Activated naive CD8-positive, alpha-beta T cell treated with anti-CD3 and anti-CD28 coated beads, Interleukin-2, amount 10 ng/mL, durations not matched to agents 7 days and 5 days (primary cell): ENCODE measurements at regions not wholly inside any gene's neighbourhood (a gene's known extent, or its start where the extent isn't known, plus 50 kb on each side); places are given as distances from the start of the nearest gene placed in this dataset.

Experiments
- ATAC-seq: fragments of 150-1000 bp; cut with Tn5 transposase; one replicate; pipeline ENCODE4 v1.10.0; 2021; ENCODE audit warnings: low read depth, moderate library complexity
- POLR2A ChIA-PET: fragments of 350-600 bp; sonication (Branson Sonifier 250); formaldehyde crosslinking; loops from one replicate; lab custom pipeline; 2021; ENCODE audit warnings: antibody characterized with exemption; lab: Charles Lee
- DNase-seq: peaks from one replicate; pipeline ENCODE4 v3.0.0; 2021
- H3K27ac Mint-ChIP-seq: one replicate; pipeline ENCODE4 v1.8.0; 2022; ENCODE audit warnings: mild to moderate bottlenecking, mixed read lengths
- H3K27me3 Mint-ChIP-seq: one replicate; pipeline ENCODE4 v1.8.0; 2022; ENCODE audit warnings: mild to moderate bottlenecking, moderate library complexity, mixed read lengths
- H3K36me3 Mint-ChIP-seq: one replicate; pipeline ENCODE4 v1.8.0; 2021; ENCODE audit warnings: mild to moderate bottlenecking, mixed read lengths
- H3K4me1 Mint-ChIP-seq: one replicate; pipeline ENCODE4 v1.8.0; 2021; ENCODE audit warnings: mixed read lengths
- H3K4me3 Mint-ChIP-seq: one replicate; pipeline ENCODE4 v1.8.0; 2022; ENCODE audit warnings: mild to moderate bottlenecking, moderate library complexity, mixed read lengths
- H3K9me3 Mint-ChIP-seq: one replicate; pipeline ENCODE4 v1.8.0; 2021; ENCODE audit warnings: mixed read lengths

- Mint-ChIP-seq H3K27me3 (no peaks in the 10 kb centered on the region), H3K4me3 (no peak overlapping the region), H3K27ac (no peak overlapping the region), H3K36me3 (no peaks in the 10 kb centered on the region), H3K9me3 (no peaks in the 10 kb centered on the region), H3K4me1 (no peaks in the 10 kb centered on the region)
- ATAC-seq (no peak), DNase-seq (no peak)
- POLR2A ChIA-PET: no interaction called here
Observed at GRCh38 chr1:60908159-60908558, 174.2 kb upstream of the NFIA start.

- Mint-ChIP-seq H3K4me3 (no peak overlapping the region), H3K36me3 (no peaks in the 10 kb centered on the region), H3K4me1 (no peaks in the 10 kb centered on the region), H3K27me3 (no peaks in the 10 kb centered on the region), H3K9me3 (no peaks in the 10 kb centered on the region), H3K27ac (no peak overlapping the region)
- POLR2A ChIA-PET: interaction anchor here (0.7 kb wide), 1 partner anchor 143 kb away, joined by 5 read pairs; no protein-coding TSS in a partner anchor
- ATAC-seq: no peak
- DNase-seq: no peak
Observed at GRCh38 chr1:60906526-60906925, 175.8 kb upstream of the NFIA start.

GRCh38 chr1:60906039-60906438, 176.3 kb upstream of the NFIA start:
- Mint-ChIP-seq H3K9me3 (no peaks in the 10 kb centered on the region), H3K36me3 (no peaks in the 10 kb centered on the region), H3K4me1 (no peaks in the 10 kb centered on the region), H3K4me3 (no peak overlapping the region), H3K27me3 (no peaks in the 10 kb centered on the region), H3K27ac (no peak overlapping the region)
- ATAC-seq: no peak
- POLR2A ChIA-PET: interaction anchor here (0.7 kb wide), 1 partner anchor 144 kb away, joined by 5 read pairs; no protein-coding TSS in a partner anchor
- no peak for DNase-seq

- Mint-ChIP-seq H3K27me3 (no peaks in the 10 kb centered on the region), H3K9me3 (no peaks in the 10 kb centered on the region), H3K4me1 (no peaks in the 10 kb centered on the region), H3K36me3 (no peaks in the 10 kb centered on the region), H3K4me3 (no peak overlapping the region), H3K27ac (no peak overlapping the region)
- ATAC-seq: no peak
- POLR2A ChIA-PET: no interaction called here
- DNase-seq: no peak
Observed at GRCh38 chr1:60904099-60904851, 178.1 kb upstream of the NFIA start.

- Mint-ChIP-seq H3K9me3 (no peaks in the 10 kb centered on the region), H3K27me3 (no peaks in the 10 kb centered on the region), H3K36me3 (no peaks in the 10 kb centered on the region), H3K4me3 (no peak overlapping the region), H3K27ac (no peak overlapping the region), H3K4me1 (no peaks in the 10 kb centered on the region)
- POLR2A ChIA-PET: no interaction called here
- DNase-seq (no peak), ATAC-seq (no peak)
Observed at GRCh38 chr1:60903591-60903990, 178.8 kb upstream of the NFIA start.

- no peaks in the 10 kb centered on the region for H3K9me3 Mint-ChIP-seq
- H3K27me3 Mint-ChIP-seq: no peaks in the 10 kb centered on the region
- H3K27ac Mint-ChIP-seq: no peak overlapping the region
- ATAC-seq (no peak), DNase-seq (no peak)
- POLR2A ChIA-PET: no interaction called here
- H3K4me1 Mint-ChIP-seq: no peaks in the 10 kb centered on the region
- H3K4me3 Mint-ChIP-seq: no peak overlapping the region
- H3K36me3 Mint-ChIP-seq: no peaks in the 10 kb centered on the region
Observed at GRCh38 chr1:60899464-60899863, 182.9 kb upstream of the NFIA start.

GRCh38 chr1:60898987-60899386, 183.4 kb upstream of the NFIA start:
- H3K27me3 Mint-ChIP-seq: peaks cover 4% of the 10 kb centered on the region
- H3K4me3 Mint-ChIP-seq: no peak overlapping the region
- DNase-seq (no peak), ATAC-seq (no peak)
- H3K4me1 Mint-ChIP-seq: no peaks in the 10 kb centered on the region
- no peaks in the 10 kb centered on the region for H3K36me3 Mint-ChIP-seq
- POLR2A ChIA-PET: no interaction called here
- H3K9me3 Mint-ChIP-seq: no peaks in the 10 kb centered on the region
- H3K27ac Mint-ChIP-seq: no peak overlapping the region

GRCh38 chr1:60898413-60898812, 183.9 kb upstream of the NFIA start:
- no peaks in the 10 kb centered on the region for H3K4me1 Mint-ChIP-seq
- peaks cover 4% of the 10 kb centered on the region for H3K27me3 Mint-ChIP-seq
- H3K36me3 Mint-ChIP-seq: no peaks in the 10 kb centered on the region
- no peak overlapping the region for H3K4me3 Mint-ChIP-seq
- DNase-seq: no peak
- no peak overlapping the region for H3K27ac Mint-ChIP-seq
- no peaks in the 10 kb centered on the region for H3K9me3 Mint-ChIP-seq
- POLR2A ChIA-PET: no interaction called here
- ATAC-seq: no peak

GRCh38 chr1:60896701-60897363, 185.5 kb upstream of the NFIA start:
- no peak for ATAC-seq
- POLR2A ChIA-PET: no interaction called here
- Mint-ChIP-seq H3K9me3 (no peaks in the 10 kb centered on the region), H3K36me3 (no peaks in the 10 kb centered on the region), H3K4me3 (no peak overlapping the region), H3K27me3 (peaks cover 4% of the 10 kb centered on the region), H3K4me1 (no peaks in the 10 kb centered on the region), H3K27ac (no peak overlapping the region)
- DNase-seq: no peak

GRCh38 chr1:60895701-60896100, 186.7 kb upstream of the NFIA start:
- POLR2A ChIA-PET: no interaction called here
- DNase-seq (no peak), ATAC-seq (no peak)
- Mint-ChIP-seq H3K4me1 (no peaks in the 10 kb centered on the region), H3K27me3 (peaks cover 6% of the 10 kb centered on the region), H3K36me3 (no peaks in the 10 kb centered on the region), H3K9me3 (no peaks in the 10 kb centered on the region), H3K4me3 (no peak overlapping the region), H3K27ac (no peak overlapping the region)

GRCh38 chr1:60895252-60895651, 187.1 kb upstream of the NFIA start:
- DNase-seq: no peak
- Mint-ChIP-seq H3K27ac (no peak overlapping the region), H3K36me3 (no peaks in the 10 kb centered on the region), H3K4me1 (no peaks in the 10 kb centered on the region), H3K27me3 (peaks cover 6% of the 10 kb centered on the region), H3K4me3 (no peak overlapping the region), H3K9me3 (no peaks in the 10 kb centered on the region)
- ATAC-seq: no peak
- POLR2A ChIA-PET: no interaction called here

GRCh38 chr1:60894741-60895140, 187.6 kb upstream of the NFIA start:
- peaks cover 6% of the 10 kb centered on the region for H3K27me3 Mint-ChIP-seq
- H3K4me3 Mint-ChIP-seq: no peak overlapping the region

GRCh38 chr1:60894130-60894529, 188.2 kb upstream of the NFIA start:
- Mint-ChIP-seq H3K27ac (no peak overlapping the region), H3K4me1 (no peaks in the 10 kb centered on the region), H3K27me3 (peaks cover 6% of the 10 kb centered on the region), H3K9me3 (no peaks in the 10 kb centered on the region), H3K36me3 (no peaks in the 10 kb centered on the region), H3K4me3 (no peak overlapping the region)
- ATAC-seq: no peak
- POLR2A ChIA-PET: no interaction called here
- no peak for DNase-seq

More at GRCh38 chr1:60894741-60895140, 187.6 kb upstream of the NFIA start:
- no peak for ATAC-seq
- POLR2A ChIA-PET: no interaction called here
- no peak for DNase-seq
- Mint-ChIP-seq H3K36me3 (no peaks in the 10 kb centered on the region), H3K27ac (no peak overlapping the region), H3K9me3 (no peaks in the 10 kb centered on the region), H3K4me1 (no peaks in the 10 kb centered on the region)
